Omental fat pad (tissue), 3 donors: ENCODE measurements at regions not wholly inside any gene's neighbourhood (a gene's known extent, or its start where the extent isn't known, plus 50 kb on each side); places are given as distances from the start of the nearest gene placed in this dataset.

ENCODE experiments used
- ATAC-seq: fragments of 150-250 bp; one replicate; pipeline ENCODE4 v1.9.1; 2016; ENCODE audit warnings: mild to moderate bottlenecking, moderate library complexity; ENCODE audit not compliant: low FRiP score
- DNase-seq: peaks from one replicate; pipeline ENCODE4 v3.0.0-alpha.2; 2019; ENCODE audit warnings: low spot score
- CTCF ChIP-seq, 3 donors: fragments of 450-650 bp; IDR thresholded peaks; one replicate each; pipeline ENCODE4 v1.5.1; 2016 to 2017; ENCODE audit warnings: antibody characterized with exemption in 3 of 3, mild to moderate bottlenecking in 3 of 3, moderate library complexity in 2 of 3

DNA sequence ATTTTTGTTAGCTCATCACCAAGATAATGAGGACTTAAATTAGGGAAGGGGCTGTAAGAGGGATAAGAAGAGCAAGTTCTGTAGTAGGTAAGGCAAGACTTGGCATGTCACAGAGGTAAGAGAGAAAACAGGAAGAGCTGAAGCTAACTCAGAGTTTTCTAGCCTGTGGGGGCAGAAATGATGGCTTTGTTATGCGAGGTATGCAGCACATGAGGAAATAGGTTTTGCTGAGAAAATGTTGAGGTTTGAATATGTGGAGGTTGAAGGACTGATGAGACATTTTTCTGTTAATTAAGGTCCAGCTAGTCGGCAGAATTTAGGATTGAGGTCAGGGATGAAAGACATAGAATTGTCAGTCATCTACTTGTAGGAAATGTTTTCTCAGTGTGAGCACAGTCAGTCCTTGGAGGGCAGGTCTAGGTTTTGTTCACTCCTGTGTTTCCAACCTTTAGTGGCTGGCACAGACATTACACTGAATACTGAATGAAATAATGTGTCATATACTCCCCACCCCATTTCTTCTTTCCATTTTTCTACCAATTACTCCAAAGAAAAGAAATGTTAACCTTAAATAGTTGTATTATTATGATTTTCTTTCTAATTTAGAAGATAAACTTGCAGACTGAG lies 154.0 kb upstream of the AADAT start:
- no peak for DNase-seq
- no peak for TF ChIP-seq CTCF (IDR thresholded peaks at IDR 0.05)
- ATAC-seq, result no peak

DNA sequence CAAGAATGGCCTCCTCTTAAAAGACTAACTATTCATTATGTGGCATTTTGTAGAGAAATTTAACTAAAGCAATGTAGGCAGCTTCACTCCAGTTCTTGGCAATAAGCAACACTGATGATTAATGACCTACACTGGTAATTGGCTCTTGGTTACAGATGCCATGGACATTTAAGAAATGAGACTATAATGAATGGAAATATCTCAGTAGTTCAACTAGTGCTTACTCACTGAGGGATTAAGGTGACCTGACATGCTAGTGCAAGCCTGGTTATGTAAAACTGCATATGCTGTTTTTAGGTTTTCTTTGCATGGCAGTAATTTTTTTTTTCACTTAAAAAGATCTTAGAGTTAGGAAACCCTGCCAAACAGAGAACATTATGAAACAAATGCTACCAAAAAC lies 152.7 kb upstream of the AADAT start:
- no peak for DNase-seq
- ATAC-seq, result no peak
- TF ChIP-seq CTCF (IDR thresholded peaks at IDR 0.05), result no peak

DNA sequence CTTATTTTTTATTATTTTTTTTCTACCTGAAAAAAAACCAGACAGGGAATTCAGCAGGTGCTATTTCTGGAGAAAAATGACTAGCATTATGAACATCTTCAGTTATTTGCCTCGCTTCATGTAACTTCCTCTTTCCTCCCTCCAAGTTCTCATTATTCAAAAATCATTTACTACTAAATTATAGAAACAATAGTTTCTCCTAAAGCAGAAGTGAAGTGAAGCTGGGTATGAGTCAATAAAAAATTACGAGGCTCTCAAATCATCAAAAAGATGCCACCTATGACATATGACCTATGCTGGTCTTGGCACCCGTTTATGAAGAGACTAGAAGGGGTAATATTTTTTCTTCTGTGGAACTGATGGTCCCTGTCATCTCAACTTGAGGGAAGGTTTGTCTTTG lies 145.0 kb upstream of the AADAT start:
- DNase-seq, result no peak
- TF ChIP-seq CTCF (IDR thresholded peaks at IDR 0.05), result no peak

DNA sequence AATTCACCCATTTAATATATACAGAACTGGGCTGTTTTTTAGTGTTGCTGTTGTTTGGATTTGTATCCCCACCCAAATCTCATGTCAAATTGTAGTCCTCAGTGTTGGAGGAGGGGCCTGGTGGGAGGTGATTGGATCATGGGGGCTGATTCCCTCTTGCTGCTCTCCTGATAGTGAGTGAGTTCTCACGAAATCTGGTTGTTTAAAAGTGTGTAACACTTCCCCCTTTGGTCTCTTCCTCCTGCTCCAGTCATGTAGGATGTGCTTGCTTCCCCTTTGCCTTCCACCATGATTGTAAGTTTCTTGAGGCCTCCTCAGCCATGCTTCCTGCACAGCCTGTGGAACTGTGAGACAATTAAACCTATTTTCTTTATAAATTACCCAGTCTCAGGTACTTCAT lies 141.6 kb upstream of the AADAT start:
- ATAC-seq (no peak), DNase-seq (no peak)
- TF ChIP-seq CTCF (IDR thresholded peaks at IDR 0.05), result no peak

More for the DNA sequence above, 145.0 kb upstream of the AADAT start:
- no peak for ATAC-seq

GRCh38 chr4:170230242-170230641 lies 140.5 kb upstream of the AADAT start:
- DNase-seq (no peak), ATAC-seq (no peak)
- TF ChIP-seq CTCF (IDR thresholded peaks at IDR 0.05), result no peak

- no peak for ATAC-seq
- no peak for TF ChIP-seq CTCF (IDR thresholded peaks at IDR 0.05)
Measured at GRCh38 chr4:170229006-170229405, 139.2 kb upstream of the AADAT start.

DNA sequence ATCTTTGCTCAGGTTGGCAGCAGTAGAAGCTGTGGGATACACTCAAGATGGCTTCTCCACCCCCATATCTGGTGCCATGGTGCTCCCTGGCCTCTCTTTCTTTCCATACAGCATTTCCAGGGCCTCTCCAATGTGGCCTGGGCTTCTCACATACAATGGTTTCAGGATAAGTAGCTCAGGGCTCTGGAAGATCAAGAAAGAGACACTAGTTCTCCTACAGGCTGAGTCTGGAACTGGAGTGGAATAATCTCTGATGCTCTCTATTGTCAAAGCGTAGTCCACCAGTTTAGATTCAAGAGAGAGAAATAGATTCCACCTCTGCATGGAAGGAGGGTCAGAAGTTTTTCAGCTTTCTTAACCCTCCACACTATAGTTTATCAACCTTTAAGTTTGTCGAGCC lies 138.2 kb upstream of the AADAT start:
- ATAC-seq (no peak), DNase-seq (no peak)
- no peak for TF ChIP-seq CTCF (IDR thresholded peaks at IDR 0.05)

More at GRCh38 chr4:170229006-170229405, 139.2 kb upstream of the AADAT start:
- DNase-seq, result no peak
